Astrocyte (in vitro differentiated cells and primary cell): ENCODE measurements at regions not wholly inside any gene's neighbourhood (a gene's known extent, or its start where the extent isn't known, plus 50 kb on each side); places are given as distances from the start of the nearest gene placed in this dataset.

Experiments
- DNase-seq: peaks from one replicate; pipeline ENCODE4 v3.0.0-alpha.2; 2010; ENCODE audit warnings: low read depth
- FAIRE-seq: peaks from 2 replicates; lab custom pipeline; 2011; peaks lifted over from hg19 to GRCh38; lab: Jason Lieb, UNC
- H2AFZ ChIP-seq: 2 replicates; pipeline ENCODE4 v1.6.0; 2012; ENCODE audit warnings: low read depth, low read length, inconsistent platforms
- H3K27ac ChIP-seq: 2 replicates; pipeline ENCODE4 v1.5.1; 2011; ENCODE audit warnings: low read depth, low read length, inconsistent platforms
- H3K27me3 ChIP-seq: 2 replicates; pipeline ENCODE4 v1.6.0; 2011; ENCODE audit warnings: low read length, inconsistent platforms; ENCODE audit not compliant: insufficient read depth
- H3K36me3 ChIP-seq: 2 replicates; pipeline ENCODE4 v1.5.1; 2011; ENCODE audit warnings: low read length, inconsistent platforms; ENCODE audit not compliant: insufficient read depth
- H3K4me1 ChIP-seq: 2 replicates; pipeline ENCODE4 v1.5.1; 2011; ENCODE audit warnings: low read length, inconsistent platforms; ENCODE audit not compliant: insufficient read depth
- H3K4me2 ChIP-seq: 2 replicates; pipeline ENCODE4 v1.6.0; 2012; ENCODE audit warnings: low read length, inconsistent platforms
- H3K4me3 ChIP-seq: 2 replicates; pipeline ENCODE4 v1.5.1; 2011; ENCODE audit warnings: low read depth, mild to moderate bottlenecking, low read length, inconsistent platforms; ENCODE audit not compliant: insufficient read depth
- H3K79me2 ChIP-seq: 2 replicates; pipeline ENCODE4 v1.6.0; 2012; ENCODE audit warnings: mild to moderate bottlenecking, low read length, inconsistent platforms; ENCODE audit not compliant: insufficient read depth
- H3K9ac ChIP-seq: 2 replicates; pipeline ENCODE4 v1.6.0; 2012; ENCODE audit warnings: mild to moderate bottlenecking, low read length, inconsistent platforms
- H3K9me3 ChIP-seq: 2 replicates; pipeline ENCODE4 v1.5.1; 2012; ENCODE audit warnings: low read depth, mild to moderate bottlenecking, low read length, inconsistent platforms; ENCODE audit not compliant: insufficient read depth
- H4K20me1 ChIP-seq: 2 replicates; pipeline ENCODE4 v1.6.0; 2012; ENCODE audit warnings: low read length, inconsistent platforms; ENCODE audit not compliant: insufficient read depth
- H3K27ac Mint-ChIP-seq: one replicate; pipeline ENCODE4 v1.8.0; 2021; ENCODE audit warnings: mild to moderate bottlenecking, mixed read lengths; ENCODE audit not compliant: unreplicated experiment
- H3K27me3 Mint-ChIP-seq: one replicate; pipeline ENCODE4 v1.8.0; 2021; ENCODE audit warnings: low read depth, mixed read lengths; ENCODE audit not compliant: unreplicated experiment
- H3K36me3 Mint-ChIP-seq: one replicate; pipeline ENCODE4 v1.8.0; 2021; ENCODE audit warnings: low read depth, mixed read lengths; ENCODE audit not compliant: unreplicated experiment
- H3K4me1 Mint-ChIP-seq: one replicate; pipeline ENCODE4 v1.8.0; 2021; ENCODE audit warnings: low read depth, mixed read lengths; ENCODE audit not compliant: unreplicated experiment
- H3K4me3 Mint-ChIP-seq: one replicate; pipeline ENCODE4 v1.8.0; 2021; ENCODE audit warnings: mild to moderate bottlenecking, moderate library complexity, mixed read lengths; ENCODE audit not compliant: unreplicated experiment
- H3K9me3 Mint-ChIP-seq: one replicate; pipeline ENCODE4 v1.8.0; 2021; ENCODE audit warnings: mild to moderate bottlenecking, mixed read lengths; ENCODE audit not compliant: unreplicated experiment
- CTCF ChIP-seq: IDR thresholded peaks from 2 replicates; pipeline ENCODE4 v1.5.1; 2011; ENCODE audit warnings: low read depth, mild to moderate bottlenecking, inconsistent platforms, low read length, moderate library complexity; ENCODE audit not compliant: insufficient read depth
- EZH2 ChIP-seq: IDR thresholded peaks from 2 replicates; pipeline ENCODE4 v1.6.1; 2012; ENCODE audit warnings: mild to moderate bottlenecking, low read length, inconsistent platforms; ENCODE audit not compliant: insufficient read depth

GRCh38 chr16:17548825-17549224 is 78.1 kb upstream of the XYLT1 start:
- Histone ChIP-seq H3K79me2 (no peaks in the 10 kb centered on the region), H3K9me3 (no peaks in the 10 kb centered on the region), H3K9ac (no peak overlapping the region), H3K4me2 (no peak overlapping the region), H3K27me3 (no peaks in the 10 kb centered on the region), H2AFZ (no peak overlapping the region), H3K27ac (no peak overlapping the region), H3K4me1 (peaks cover 8% of the 10 kb centered on the region), H3K36me3 (no peaks in the 10 kb centered on the region), H3K4me3 (no peak overlapping the region), H4K20me1 (no peaks in the 10 kb centered on the region)
- DNase-seq (no peak), FAIRE-seq (no peak)
- H3K36me3 Mint-ChIP-seq, result no peaks in the 10 kb centered on the region
- H3K4me1 Mint-ChIP-seq, result no peaks in the 10 kb centered on the region
- no peak for TF ChIP-seq EZH2
- TF ChIP-seq CTCF, result no peak
- H3K27me3 Mint-ChIP-seq, result peaks cover 6% of the 10 kb centered on the region
- no peak overlapping the region for H3K4me3 Mint-ChIP-seq
- H3K9me3 Mint-ChIP-seq, result peaks cover 7% of the 10 kb centered on the region
- no peak overlapping the region for H3K27ac Mint-ChIP-seq

GRCh38 chr16:17544785-17545184 is 74.0 kb upstream of the XYLT1 start:
- H3K27ac Mint-ChIP-seq, result peak overlapping the region; percentile 47

More at GRCh38 chr16:17544785-17545184, 74.0 kb upstream of the XYLT1 start:
- FAIRE-seq (no peak), DNase-seq (no peak)
- Mint-ChIP-seq H3K36me3 (no peaks in the 10 kb centered on the region), H3K4me3 (no peak overlapping the region), H3K9me3 (peaks cover 7% of the 10 kb centered on the region), H3K4me1 (no peaks in the 10 kb centered on the region), H3K27me3 (peaks cover 8% of the 10 kb centered on the region)
- H3K79me2 ChIP-seq, result no peaks in the 10 kb centered on the region
- H4K20me1 ChIP-seq, result no peaks in the 10 kb centered on the region
- no peak overlapping the region for H2AFZ ChIP-seq
- H3K9ac ChIP-seq, result no peak overlapping the region
- no peaks in the 10 kb centered on the region for H3K27me3 ChIP-seq
- no peak overlapping the region for H3K4me2 ChIP-seq
- H3K4me1 ChIP-seq, result no peaks in the 10 kb centered on the region
- H3K9me3 ChIP-seq, result no peaks in the 10 kb centered on the region
- H3K36me3 ChIP-seq, result no peaks in the 10 kb centered on the region
- TF ChIP-seq EZH2 (no peak), CTCF (no peak)
- no peak overlapping the region for H3K27ac ChIP-seq
- H3K4me3 ChIP-seq, result no peak overlapping the region
